ENCODE measurements at regions not wholly inside any gene's neighbourhood (a gene's known extent, or its start where the extent isn't known, plus 50 kb on each side); places are given as distances from the start of the nearest gene placed in this dataset.

- H3K27ac Mint-ChIP-seq, result no peak overlapping the region
- no peaks in the 10 kb centered on the region for H3K9me3 Mint-ChIP-seq
- TF ChIP-seq, protein P1, sequence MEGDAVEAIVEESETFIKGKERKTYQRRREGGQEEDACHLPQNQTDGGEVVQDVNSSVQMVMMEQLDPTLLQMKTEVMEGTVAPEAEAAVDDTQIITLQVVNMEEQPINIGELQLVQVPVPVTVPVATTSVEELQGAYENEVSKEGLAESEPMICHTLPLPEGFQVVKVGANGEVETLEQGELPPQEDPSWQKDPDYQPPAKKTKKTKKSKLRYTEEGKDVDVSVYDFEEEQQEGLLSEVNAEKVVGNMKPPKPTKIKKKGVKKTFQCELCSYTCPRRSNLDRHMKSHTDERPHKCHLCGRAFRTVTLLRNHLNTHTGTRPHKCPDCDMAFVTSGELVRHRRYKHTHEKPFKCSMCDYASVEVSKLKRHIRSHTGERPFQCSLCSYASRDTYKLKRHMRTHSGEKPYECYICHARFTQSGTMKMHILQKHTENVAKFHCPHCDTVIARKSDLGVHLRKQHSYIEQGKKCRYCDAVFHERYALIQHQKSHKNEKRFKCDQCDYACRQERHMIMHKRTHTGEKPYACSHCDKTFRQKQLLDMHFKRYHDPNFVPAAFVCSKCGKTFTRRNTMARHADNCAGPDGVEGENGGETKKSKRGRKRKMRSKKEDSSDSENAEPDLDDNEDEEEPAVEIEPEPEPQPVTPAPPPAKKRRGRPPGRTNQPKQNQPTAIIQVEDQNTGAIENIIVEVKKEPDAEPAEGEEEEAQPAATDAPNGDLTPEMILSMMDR (conservative IDR thresholded peaks at IDR 0.05), result no peak
- no peak overlapping the region for H3K4me3 Mint-ChIP-seq
- H3K4me1 Mint-ChIP-seq (ENCODE audit: unreplicated experiment), result no peaks in the 10 kb centered on the region
- DNase-seq (ENCODE audit: extremely low spot score, unreplicated experiment), result no peak
- no peaks in the 10 kb centered on the region for H3K27me3 Mint-ChIP-seq
- H3K36me3 Mint-ChIP-seq, result no peaks in the 10 kb centered on the region
Measured at GRCh38 chr9:26460624-26461023, 432.0 kb downstream of the CAAP1 start.

DNA sequence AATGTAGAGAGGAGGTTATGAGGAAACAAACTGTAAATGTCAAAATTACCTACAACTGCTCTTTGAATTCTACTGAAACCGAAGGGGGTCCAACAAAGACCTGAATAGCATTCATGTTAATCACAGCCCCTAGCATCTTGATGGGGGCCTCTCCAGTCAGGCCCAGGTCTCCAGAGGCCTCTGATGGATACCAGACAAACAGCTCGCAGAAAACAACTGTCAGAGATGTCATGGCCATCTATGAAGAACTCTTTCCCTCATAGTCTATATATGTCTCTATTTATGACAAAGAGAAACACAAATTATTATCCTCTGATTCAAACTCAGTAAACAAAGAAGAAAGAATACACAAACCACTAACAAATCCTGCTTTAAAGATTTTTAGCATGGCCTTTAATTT is 432.6 kb downstream of the CAAP1 start:
- no peak for DNase-seq (ENCODE audit: extremely low spot score, unreplicated experiment)
- H3K4me1 Mint-ChIP-seq (ENCODE audit: unreplicated experiment), result no peaks in the 10 kb centered on the region
- H3K27ac Mint-ChIP-seq, result no peak overlapping the region
- TF ChIP-seq, protein P1 (conservative IDR thresholded peaks at IDR 0.05), result no peak
- no peak overlapping the region for H3K4me3 Mint-ChIP-seq
- H3K9me3 Mint-ChIP-seq, result no peaks in the 10 kb centered on the region
- no peaks in the 10 kb centered on the region for H3K36me3 Mint-ChIP-seq
- H3K27me3 Mint-ChIP-seq, result no peaks in the 10 kb centered on the region

- TF ChIP-seq, protein P1 (conservative IDR thresholded peaks at IDR 0.05), result no peak
- DNase-seq (ENCODE audit: extremely low spot score, unreplicated experiment), result no peak
- no peaks in the 10 kb centered on the region for H3K4me1 Mint-ChIP-seq (ENCODE audit: unreplicated experiment)
- H3K27me3 Mint-ChIP-seq, result no peaks in the 10 kb centered on the region
- H3K4me3 Mint-ChIP-seq, result no peak overlapping the region
- H3K9me3 Mint-ChIP-seq, result no peaks in the 10 kb centered on the region
- no peaks in the 10 kb centered on the region for H3K36me3 Mint-ChIP-seq
- H3K27ac Mint-ChIP-seq, result no peak overlapping the region
Measured at GRCh38 chr9:26458054-26458453, 434.5 kb downstream of the CAAP1 start.

DNA sequence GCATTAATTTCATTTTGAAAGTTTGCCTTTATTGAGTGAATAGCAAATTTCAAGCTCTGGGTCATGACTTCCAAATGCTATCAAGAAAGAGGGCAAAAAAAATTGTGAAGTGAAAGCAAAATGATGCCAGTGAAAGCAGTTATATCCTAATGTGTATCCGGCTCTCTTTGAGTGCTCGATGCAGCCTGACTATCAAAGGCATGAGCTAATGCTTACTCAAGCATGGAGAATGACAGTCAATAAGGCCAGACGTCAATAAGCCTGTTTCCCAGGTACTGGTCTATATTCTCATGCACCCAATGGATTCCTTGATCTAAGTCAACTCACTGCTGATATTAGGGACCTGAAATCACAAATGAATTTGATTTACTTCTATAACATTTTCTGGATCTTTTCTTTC is 435.5 kb downstream of the CAAP1 start:
- TF ChIP-seq, protein P1 (conservative IDR thresholded peaks at IDR 0.05), result no peak
- Mint-ChIP-seq H3K27me3 (no peaks in the 10 kb centered on the region), H3K4me1 (ENCODE audit: unreplicated experiment) (no peaks in the 10 kb centered on the region), H3K27ac (no peak overlapping the region), H3K4me3 (no peak overlapping the region), H3K9me3 (no peaks in the 10 kb centered on the region), H3K36me3 (no peaks in the 10 kb centered on the region)
- DNase-seq (ENCODE audit: extremely low spot score, unreplicated experiment), result no peak

- no peaks in the 10 kb centered on the region for H3K9me3 Mint-ChIP-seq
- H3K36me3 Mint-ChIP-seq, result no peaks in the 10 kb centered on the region
- H3K27ac Mint-ChIP-seq, result no peak overlapping the region
- H3K27me3 Mint-ChIP-seq, result no peaks in the 10 kb centered on the region
- TF ChIP-seq, protein P1 (conservative IDR thresholded peaks at IDR 0.05), result no peak
- H3K4me1 Mint-ChIP-seq (ENCODE audit: unreplicated experiment), result no peaks in the 10 kb centered on the region
- DNase-seq (ENCODE audit: extremely low spot score, unreplicated experiment), result no peak
- no peak overlapping the region for H3K4me3 Mint-ChIP-seq
Measured at GRCh38 chr9:26439061-26439624, 453.5 kb downstream of the CAAP1 start.
